H1 (cell line): ENCODE measurements at regions not wholly inside any gene's neighbourhood (a gene's known extent, or its start where the extent isn't known, plus 50 kb on each side); places are given as distances from the start of the nearest gene placed in this dataset.

Experiments
- CTCF ChIA-PET: fragments of 300-600 bp; sonication (Branson Sonifier 250); formaldehyde crosslinking; loops from one replicate; lab custom pipeline; 2021; ENCODE audit not compliant: partially characterized antibody; lab: Charles Lee
- POLR2A ChIA-PET: fragments of 300-600 bp; sonication (Branson Sonifier 250); formaldehyde crosslinking; loops from one replicate; lab custom pipeline; 2021; ENCODE audit warnings: inconsistent platforms; ENCODE audit not compliant: partially characterized antibody; lab: Charles Lee
- DNase-seq, 2 experiments: peaks; one replicate each; pipeline versions ENCODE4 v3.0.0 to v3.0.0-alpha.2; 2010 to 2022; ENCODE audit warnings: low spot score in 2 of 2, low read depth in 1 of 2, mixed read lengths in 1 of 2
- FAIRE-seq: peaks from 2 replicates; lab custom pipeline; 2011; peaks lifted over from hg19 to GRCh38; lab: Jason Lieb, UNC
- H2AFZ ChIP-seq: 2 replicates; pipeline ENCODE4 v1.8.1; 2012; ENCODE audit warnings: low read length, inconsistent platforms
- H2AK5ac ChIP-seq: 2 replicates; pipeline ENCODE4 v1.6.1; 2013; ENCODE audit warnings: low read depth, low read length
- H2BK120ac ChIP-seq: replicated peaks from 2 replicates; pipeline ENCODE3; 2013; ENCODE audit warnings: low read depth, low read length, inconsistent platforms
- H2BK12ac ChIP-seq: 2 replicates; pipeline ENCODE4 v1.6.1; 2013; ENCODE audit warnings: low read depth, low read length
- H2BK15ac ChIP-seq: 2 replicates; pipeline ENCODE4 v1.6.1; 2013; ENCODE audit warnings: low read length
- H2BK20ac ChIP-seq: 2 replicates; pipeline ENCODE4 v1.6.1; 2013; ENCODE audit warnings: low read length
- H2BK5ac ChIP-seq: 2 replicates; pipeline ENCODE4 v1.6.1; 2013; ENCODE audit warnings: low read depth, low read length
- H3K14ac ChIP-seq: 2 replicates; pipeline ENCODE4 v1.6.1; 2013; ENCODE audit warnings: inconsistent platforms; ENCODE audit not compliant: insufficient read length
- H3K18ac ChIP-seq: 2 replicates; pipeline ENCODE4 v1.6.1; 2013; ENCODE audit warnings: low read length; ENCODE audit errors: extremely low read depth
- H3K23ac ChIP-seq: 2 replicates; pipeline ENCODE4 v1.6.1; 2013; ENCODE audit warnings: inconsistent platforms; ENCODE audit not compliant: insufficient read length
- H3K23me2 ChIP-seq: 2 replicates; pipeline ENCODE4 v1.6.1; 2013; ENCODE audit warnings: low read depth, low read length
- H3K27ac ChIP-seq: 2 replicates; pipeline ENCODE4 v1.6.1; 2011; ENCODE audit warnings: low read depth, low read length, inconsistent platforms
- H3K27me3 ChIP-seq, 4 experiments: replicated peaks in 1 of 4; 1 replicate in 1 of 4; 2 replicates in 3 of 4; pipeline versions ENCODE4 v1.6.1 to v1.8.1; 2011 to 2013; ENCODE audit warnings: low read length in 3 of 4, mild to moderate bottlenecking in 3 of 4, inconsistent platforms in 2 of 4, mixed read lengths in 2 of 4, moderate library complexity in 1 of 4; ENCODE audit not compliant: control insufficient read depth in 3 of 4, insufficient read depth in 3 of 4; ENCODE audit errors: extremely low read depth in 1 of 4
- H3K36me3 ChIP-seq, 4 experiments: 2 replicates each; pipeline versions ENCODE4 v1.6.1 to v1.8.1; 2011 to 2013; ENCODE audit warnings: mild to moderate bottlenecking in 4 of 4, low read length in 3 of 4, moderate library complexity in 2 of 4, control low read depth in 1 of 4, inconsistent platforms in 1 of 4; ENCODE audit not compliant: insufficient read depth in 4 of 4, control insufficient read depth in 2 of 4
- H3K4ac ChIP-seq: replicated peaks from 2 replicates; pipeline ENCODE3; 2013; ENCODE audit warnings: low read length, low read depth, mixed read lengths, inconsistent platforms; ENCODE audit not compliant: insufficient read length
- H3K4me1 ChIP-seq, 4 experiments: replicated peaks in 1 of 4; 1 replicate in 1 of 4; 2 replicates in 3 of 4; pipeline versions ENCODE4 v1.6.1 to v1.8.1; 2011 to 2013; ENCODE audit warnings: low read length in 3 of 4, inconsistent platforms in 2 of 4, mixed read lengths in 1 of 4; ENCODE audit not compliant: insufficient read depth in 4 of 4, control insufficient read depth in 3 of 4
- H3K4me2 ChIP-seq, 2 experiments: 2 replicates each; pipeline versions ENCODE4 v1.6.1 to v1.8.1; 2011 to 2013; ENCODE audit warnings: low read depth in 2 of 2, low read length in 2 of 2, control low read depth in 1 of 2, inconsistent platforms in 1 of 2, mild to moderate bottlenecking in 1 of 2; ENCODE audit not compliant: insufficient read depth in 1 of 2
- H3K4me3 ChIP-seq, 4 experiments: fragments of 200-600, 300-600 bp in 1 of 4; sonication (generic), shearing (Covaris generic), sonication (Bioruptor Twin) in 1 of 4; 2 replicates each; pipeline versions ENCODE4 v1.5.1 to v1.8.1; 2011 to 2016; ENCODE audit warnings: low read length in 4 of 4, low read depth in 3 of 4, control low read depth in 2 of 4, inconsistent platforms in 2 of 4, mild to moderate bottlenecking in 2 of 4, mixed read lengths in 1 of 4, moderate library complexity in 1 of 4; ENCODE audit not compliant: insufficient read depth in 2 of 4; ENCODE audit errors: extremely low read depth in 1 of 4
- H3K56ac ChIP-seq: replicated peaks from 2 replicates; pipeline ENCODE3; 2013; ENCODE audit warnings: low read depth, mild to moderate bottlenecking, mixed read lengths, low read length, inconsistent platforms; ENCODE audit not compliant: insufficient read length
- H3K79me1 ChIP-seq: 2 replicates; pipeline ENCODE4 v1.6.1; 2013; ENCODE audit warnings: low read depth, low read length, control low read depth
- H3K79me2 ChIP-seq, 2 experiments: 2 replicates each; pipeline versions ENCODE4 v1.6.1 to v1.8.1; 2012 to 2013; ENCODE audit warnings: low read length in 2 of 2, mild to moderate bottlenecking in 2 of 2, inconsistent platforms in 1 of 2; ENCODE audit not compliant: insufficient read depth in 2 of 2, control insufficient read depth in 1 of 2
- H3K9ac ChIP-seq, 4 experiments: replicated peaks in 1 of 4; 1 replicate in 1 of 4; 2 replicates in 3 of 4; pipeline versions ENCODE4 v1.6.1 to v1.8.1; 2011 to 2013; ENCODE audit warnings: low read depth in 3 of 4, low read length in 3 of 4, control low read depth in 2 of 4, mild to moderate bottlenecking in 2 of 4, moderate library complexity in 2 of 4, inconsistent platforms in 1 of 4; ENCODE audit errors: extremely low read depth in 1 of 4
- H3K9me3 ChIP-seq, 2 experiments: 2 replicates each; pipeline versions ENCODE4 v1.6.1 to v1.8.1; 2012 to 2013; ENCODE audit warnings: mild to moderate bottlenecking in 2 of 2, moderate library complexity in 2 of 2, control low read depth in 1 of 2, inconsistent platforms in 1 of 2, low read depth in 1 of 2, low read length in 1 of 2, mixed read lengths in 1 of 2; ENCODE audit not compliant: insufficient read depth in 2 of 2
- H4K20me1 ChIP-seq, 2 experiments: replicated peaks in 1 of 2; 2 replicates each; pipeline versions ENCODE3 to v1.8.1; 2011 to 2013; ENCODE audit warnings: inconsistent platforms in 2 of 2, low read length in 2 of 2, mild to moderate bottlenecking in 1 of 2; ENCODE audit not compliant: insufficient read depth in 2 of 2, control insufficient read depth in 1 of 2
- H4K5ac ChIP-seq: 2 replicates; pipeline ENCODE4 v1.6.1; 2013; ENCODE audit warnings: low read length, low read depth, mixed read lengths, inconsistent platforms; ENCODE audit not compliant: insufficient read length
- H4K8ac ChIP-seq: 2 replicates; pipeline ENCODE4 v1.8.0; 2013; ENCODE audit warnings: mild to moderate bottlenecking, moderate library complexity, low read length, inconsistent platforms; ENCODE audit not compliant: insufficient read depth; ENCODE audit errors: extremely low read depth
- H4K91ac ChIP-seq: replicated peaks from 2 replicates; pipeline ENCODE3; 2013; ENCODE audit warnings: low read length, mixed read lengths, inconsistent platforms; ENCODE audit not compliant: insufficient read length
- BCL11A ChIP-seq, 2 experiments: IDR thresholded peaks; one replicate each; pipeline ENCODE4 v1.6.1; 2011; ENCODE audit warnings: low read depth in 2 of 2, low read length in 2 of 2, mild to moderate bottlenecking in 2 of 2
- CBX5 ChIP-seq: fragments of 300-800, 300-1000 bp; sonication (generic); IDR thresholded peaks from 2 replicates; pipeline ENCODE4 v1.7.1; 2016; ENCODE audit warnings: antibody characterized with exemption, low read length, low read depth
- CEBPB ChIP-seq: IDR thresholded peaks from 2 replicates; pipeline ENCODE4 v1.6.1; 2012; ENCODE audit warnings: low read depth, low read length
- EGR1 ChIP-seq: IDR thresholded peaks from 2 replicates; pipeline ENCODE4 v1.6.1; 2011; ENCODE audit warnings: low read depth, low read length, borderline replicate concordance
- HDAC2 ChIP-seq, 2 experiments: fragments of 300-600 bp in 1 of 2; sonication (generic) in 1 of 2; IDR thresholded peaks; 2 replicates each; pipeline ENCODE4 v1.6.1; 2011 to 2012; ENCODE audit warnings: low read depth in 2 of 2, low read length in 2 of 2, mild to moderate bottlenecking in 2 of 2, moderate library complexity in 2 of 2, borderline replicate concordance in 1 of 2, inconsistent platforms in 1 of 2
- KDM4A ChIP-seq: IDR thresholded peaks from one replicate; pipeline ENCODE4 v1.7.1; 2012; ENCODE audit warnings: low read depth, mild to moderate bottlenecking, moderate library complexity, low read length, inconsistent platforms; ENCODE audit not compliant: severe bottlenecking
- MAFK ChIP-seq: IDR thresholded peaks from 2 replicates; pipeline ENCODE4 v1.6.1; 2012; ENCODE audit warnings: low read depth, mild to moderate bottlenecking, improper control_type of control experiment, low read length
- RFX5 ChIP-seq: IDR thresholded peaks from 2 replicates; pipeline ENCODE4 v1.6.1; 2011; ENCODE audit warnings: low read depth, low read length, improper control_type of control experiment, borderline replicate concordance
- RNF2 ChIP-seq: fragments of 200-900, 300-1000 bp; sonication (generic); IDR thresholded peaks from 2 replicates; pipeline ENCODE4 v1.7.1; 2016; ENCODE audit warnings: borderline replicate concordance, low read depth, mild to moderate bottlenecking, antibody characterized with exemption, low read length; ENCODE audit not compliant: poor library complexity, severe bottlenecking; ENCODE audit errors: missing control alignments
- SAP30 ChIP-seq: fragments of 300-600 bp; sonication (generic); IDR thresholded peaks from 2 replicates; pipeline ENCODE4 v1.7.1; 2012; ENCODE audit warnings: low read length, moderate library complexity, mild to moderate bottlenecking, inconsistent platforms; ENCODE audit not compliant: insufficient read depth, insufficient replicate concordance
- SIRT6 ChIP-seq: IDR thresholded peaks from one replicate; pipeline ENCODE4 v1.7.1; 2012; ENCODE audit warnings: low read length, inconsistent platforms
- SP1 ChIP-seq: IDR thresholded peaks from 2 replicates; pipeline ENCODE4 v1.6.1; 2011; ENCODE audit warnings: low read depth, low read length
- TAF7 ChIP-seq: optimal IDR thresholded peaks from 2 replicates; pipeline ENCODE3; 2011; ENCODE audit warnings: low read depth, mild to moderate bottlenecking, inconsistent platforms, low read length, moderate library complexity, borderline replicate concordance
- TCF12 ChIP-seq: IDR thresholded peaks from 2 replicates; pipeline ENCODE4 v1.6.1; 2011; ENCODE audit warnings: low read depth, mild to moderate bottlenecking, low read length
- ZNF274 ChIP-seq: IDR thresholded peaks from 2 replicates; pipeline ENCODE4 v1.7.0; 2012; ENCODE audit warnings: low read length, borderline replicate concordance; ENCODE audit errors: extremely low read depth
- WGBS, 2 experiments: shearing (Covaris generic) in 1 of 2; methylation state at CpG; one replicate each; pipeline versions ENCODE4 v1.1.6 to v1.1.7; 2013 to 2015; ENCODE audit warnings: low lambda C conversion rate in 2 of 2, mixed read lengths in 2 of 2, inconsistent platforms in 1 of 2, low coverage in 1 of 2, missing lambda C conversion rate in 1 of 2; ENCODE audit not compliant: insufficient replicate concordance in 2 of 2, insufficient coverage in 1 of 2, insufficient read length in 1 of 2; ENCODE audit errors: extremely low coverage in 1 of 2, missing lambda C conversion rate in 1 of 2; 5-methylcytosine and 5-hydroxymethylcytosine counted together

DNA sequence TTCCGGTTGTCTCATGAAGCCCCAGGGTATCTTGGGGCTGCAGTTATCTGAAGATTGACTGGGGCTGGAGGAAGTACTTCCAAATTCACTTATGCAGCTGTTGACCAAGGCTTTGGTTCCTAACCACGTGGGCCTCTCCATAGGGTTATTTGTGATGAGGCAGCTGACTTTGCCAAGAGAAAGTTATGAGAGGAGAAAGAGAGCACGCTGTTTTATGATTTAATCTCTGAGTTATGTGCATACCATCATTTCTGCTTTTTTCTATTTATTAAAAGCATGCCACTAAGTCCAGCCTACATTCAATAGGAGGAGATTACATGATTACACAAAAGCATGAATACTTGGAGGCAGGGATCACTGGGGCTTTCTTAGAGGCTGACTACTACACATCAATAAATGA, 215.5 kb downstream of the NHLRC3 start:
- Histone ChIP-seq H3K23ac (no peak overlapping the region), H3K27ac (no peak overlapping the region), H4K20me1 (no peaks in the 10 kb centered on the region), H2BK12ac (no peak overlapping the region), H2BK15ac (no peak overlapping the region), H4K5ac (no peak overlapping the region), H3K9ac (no peak overlapping the region), H3K4me3 (no peak overlapping the region), H2BK120ac (no peak overlapping the region), H2BK20ac (no peak overlapping the region), H3K27me3 (no peaks in the 10 kb centered on the region), H3K23me2 (no peaks in the 10 kb centered on the region), H4K91ac (no peak overlapping the region), H2AK5ac (no peak overlapping the region), H3K9me3 (no peaks in the 10 kb centered on the region), H3K18ac (no peak overlapping the region), H3K4me2 (no peak overlapping the region), H3K4me1 (no peaks in the 10 kb centered on the region), H2AFZ (no peak overlapping the region), H3K79me1 (no peaks in the 10 kb centered on the region), H2BK5ac (no peak overlapping the region), H3K4ac (no peak overlapping the region), H3K36me3 (no peaks in the 10 kb centered on the region), H3K56ac (no peak overlapping the region), H3K79me2 (no peaks in the 10 kb centered on the region), H4K8ac (no peak overlapping the region), H3K14ac (no peak overlapping the region)
- ChIA-PET CTCF (interaction anchor here (0.6 to 2.3 kb wide), 4 partner anchors 8 to 133 kb away, joined by 3 to 11 read pairs (median 4); no protein-coding TSS in a partner anchor), POLR2A (no interaction called here)
- DNase-seq (no peak), FAIRE-seq (no peak)
- 92% methylated on average over 3 of the region's 3 CpGs; no CpG with 5 or more reads in 1 of the 2 experiments for WGBS, 2 experiments
- TF ChIP-seq EGR1 (no peak), KDM4A (no peak), HDAC2 (IDR thresholded peaks at IDR 0.05; ENCODE audit: borderline replicate concordance in 1 of 2, low read depth in 2 of 2, low read length in 2 of 2) (no peak), CBX5 (no peak), TAF7 (no peak), BCL11A (IDR thresholded peaks at IDR 0.05; ENCODE audit: low read depth in 2 of 2, low read length in 2 of 2) (no peak), RNF2 (no peak), MAFK (no peak), RFX5 (no peak), SAP30 (no peak), SIRT6 (no peak), SP1 (no peak), TCF12 (no peak), CEBPB (no peak), ZNF274 (no peak)
